A549 (cell line): ENCODE measurements at regions not wholly inside any gene's neighbourhood (a gene's known extent, or its start where the extent isn't known, plus 50 kb on each side); places are given as distances from the start of the nearest gene placed in this dataset.

Experiments used
- CHD2 ChIP-seq: fragments of 150-350 bp; IDR thresholded peaks from 2 replicates; pipeline ENCODE4 v1.6.1; 2014; ENCODE audit warnings: low read length; ENCODE audit not compliant: partially characterized antibody
- MAFK ChIP-seq: fragments of 450-650 bp; IDR thresholded peaks from 2 replicates; pipeline ENCODE4 v1.6.1; 2014; ENCODE audit not compliant: partially characterized antibody
- POLR2A ChIP-seq: IDR thresholded peaks from 2 replicates; pipeline ENCODE4 v1.6.1; 2012; ENCODE audit warnings: mild to moderate bottlenecking, low read length
- POLR2AphosphoS2 ChIP-seq: conservative IDR thresholded peaks from 2 replicates; pipeline ENCODE4 v1.6.1; 2012; ENCODE audit warnings: low read length, improper control_type of control experiment, inconsistent platforms
- RAD21 ChIP-seq, 2 experiments: fragments of >200 bp in 1 of 2; sonication (Bioruptor Twin) in 1 of 2; formaldehyde crosslinking in 1 of 2; IDR thresholded peaks in 1 of 2; conservative IDR thresholded peaks in 1 of 2; 2 replicates in 1 of 2; 3 replicates in 1 of 2; pipeline ENCODE4 v1.6.1; 2012 to 2018; ENCODE audit warnings: inconsistent platforms in 1 of 2
- TP53 ChIP-seq: fragments of 250-450 bp; sonication (Bioruptor Pico); IDR thresholded peaks from 2 replicates; pipeline ENCODE4 v1.5.0; 2021; ENCODE audit warnings: mild to moderate bottlenecking, moderate library complexity
- TF ChIP-seq, protein P1 (sequence below): fragments of >200 bp; sonication (Bioruptor Twin); formaldehyde crosslinking; IDR thresholded peaks from 3 replicates; pipeline ENCODE4 v1.5.1; 2016
- TF ChIP-seq, protein P2 (sequence below): fragments of 150-350 bp; IDR thresholded peaks from 2 replicates; pipeline ENCODE4 v1.6.1; 2014; ENCODE audit warnings: low read depth, mild to moderate bottlenecking, low read length
- TF ChIP-seq, protein P3 (sequence below): fragments of 450-650 bp; IDR thresholded peaks from 2 replicates; pipeline ENCODE4 v1.6.1; 2014; ENCODE audit warnings: antibody characterized with exemption
- TF ChIP-seq, protein P4 (sequence below): IDR thresholded peaks from 2 replicates; pipeline ENCODE4 v1.6.1; 2012; ENCODE audit warnings: low read depth, borderline replicate concordance
- TF ChIP-seq, protein P5 (sequence below): fragments of 200-600 bp; sonication (generic); IDR thresholded peaks from 2 replicates; pipeline ENCODE4 v1.6.1; 2016; ENCODE audit warnings: antibody characterized with exemption, mild to moderate bottlenecking, moderate library complexity

DNA sequence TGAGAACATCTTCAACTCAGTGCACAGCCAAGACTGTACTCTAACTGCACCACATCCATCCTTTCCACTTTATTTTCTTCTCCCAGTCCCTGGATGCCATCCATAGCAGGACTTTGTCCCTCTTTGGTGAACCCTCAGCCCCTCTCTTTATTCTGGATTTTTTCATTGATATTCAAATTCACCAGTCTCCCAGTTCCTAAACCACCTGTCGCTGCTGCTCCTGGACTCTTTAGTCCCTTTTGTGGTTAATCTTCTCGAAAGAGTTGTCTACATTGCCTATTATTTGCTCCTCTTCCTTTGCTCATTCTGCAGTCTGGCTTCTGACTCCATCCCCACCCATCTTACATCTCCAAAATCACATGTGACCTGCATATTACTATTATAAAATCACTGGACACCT, 59.4 kb upstream of the ZSWIM6 start:
- TF ChIP-seq POLR2A (no peak), CHD2 (no peak), MAFK (no peak), TP53 (CRISPR knock-in tag) (no peak), POLR2AphosphoS2 (no peak), RAD21 (conservative IDR thresholded peaks at IDR 0.05 in 1 of 2, IDR thresholded peaks at IDR 0.05 in 1 of 2) (no peak)
- TF ChIP-seq, protein P1, sequence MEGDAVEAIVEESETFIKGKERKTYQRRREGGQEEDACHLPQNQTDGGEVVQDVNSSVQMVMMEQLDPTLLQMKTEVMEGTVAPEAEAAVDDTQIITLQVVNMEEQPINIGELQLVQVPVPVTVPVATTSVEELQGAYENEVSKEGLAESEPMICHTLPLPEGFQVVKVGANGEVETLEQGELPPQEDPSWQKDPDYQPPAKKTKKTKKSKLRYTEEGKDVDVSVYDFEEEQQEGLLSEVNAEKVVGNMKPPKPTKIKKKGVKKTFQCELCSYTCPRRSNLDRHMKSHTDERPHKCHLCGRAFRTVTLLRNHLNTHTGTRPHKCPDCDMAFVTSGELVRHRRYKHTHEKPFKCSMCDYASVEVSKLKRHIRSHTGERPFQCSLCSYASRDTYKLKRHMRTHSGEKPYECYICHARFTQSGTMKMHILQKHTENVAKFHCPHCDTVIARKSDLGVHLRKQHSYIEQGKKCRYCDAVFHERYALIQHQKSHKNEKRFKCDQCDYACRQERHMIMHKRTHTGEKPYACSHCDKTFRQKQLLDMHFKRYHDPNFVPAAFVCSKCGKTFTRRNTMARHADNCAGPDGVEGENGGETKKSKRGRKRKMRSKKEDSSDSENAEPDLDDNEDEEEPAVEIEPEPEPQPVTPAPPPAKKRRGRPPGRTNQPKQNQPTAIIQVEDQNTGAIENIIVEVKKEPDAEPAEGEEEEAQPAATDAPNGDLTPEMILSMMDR, result no peak
- TF ChIP-seq, protein P2, sequence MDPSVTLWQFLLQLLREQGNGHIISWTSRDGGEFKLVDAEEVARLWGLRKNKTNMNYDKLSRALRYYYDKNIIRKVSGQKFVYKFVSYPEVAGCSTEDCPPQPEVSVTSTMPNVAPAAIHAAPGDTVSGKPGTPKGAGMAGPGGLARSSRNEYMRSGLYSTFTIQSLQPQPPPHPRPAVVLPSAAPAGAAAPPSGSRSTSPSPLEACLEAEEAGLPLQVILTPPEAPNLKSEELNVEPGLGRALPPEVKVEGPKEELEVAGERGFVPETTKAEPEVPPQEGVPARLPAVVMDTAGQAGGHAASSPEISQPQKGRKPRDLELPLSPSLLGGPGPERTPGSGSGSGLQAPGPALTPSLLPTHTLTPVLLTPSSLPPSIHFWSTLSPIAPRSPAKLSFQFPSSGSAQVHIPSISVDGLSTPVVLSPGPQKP, result no peak
- TF ChIP-seq, protein P3, sequence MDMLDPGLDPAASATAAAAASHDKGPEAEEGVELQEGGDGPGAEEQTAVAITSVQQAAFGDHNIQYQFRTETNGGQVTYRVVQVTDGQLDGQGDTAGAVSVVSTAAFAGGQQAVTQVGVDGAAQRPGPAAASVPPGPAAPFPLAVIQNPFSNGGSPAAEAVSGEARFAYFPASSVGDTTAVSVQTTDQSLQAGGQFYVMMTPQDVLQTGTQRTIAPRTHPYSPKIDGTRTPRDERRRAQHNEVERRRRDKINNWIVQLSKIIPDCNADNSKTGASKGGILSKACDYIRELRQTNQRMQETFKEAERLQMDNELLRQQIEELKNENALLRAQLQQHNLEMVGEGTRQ, result no peak
- TF ChIP-seq, protein P4, sequence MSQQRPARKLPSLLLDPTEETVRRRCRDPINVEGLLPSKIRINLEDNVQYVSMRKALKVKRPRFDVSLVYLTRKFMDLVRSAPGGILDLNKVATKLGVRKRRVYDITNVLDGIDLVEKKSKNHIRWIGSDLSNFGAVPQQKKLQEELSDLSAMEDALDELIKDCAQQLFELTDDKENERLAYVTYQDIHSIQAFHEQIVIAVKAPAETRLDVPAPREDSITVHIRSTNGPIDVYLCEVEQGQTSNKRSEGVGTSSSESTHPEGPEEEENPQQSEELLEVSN, result no peak
- TF ChIP-seq, protein P5, sequence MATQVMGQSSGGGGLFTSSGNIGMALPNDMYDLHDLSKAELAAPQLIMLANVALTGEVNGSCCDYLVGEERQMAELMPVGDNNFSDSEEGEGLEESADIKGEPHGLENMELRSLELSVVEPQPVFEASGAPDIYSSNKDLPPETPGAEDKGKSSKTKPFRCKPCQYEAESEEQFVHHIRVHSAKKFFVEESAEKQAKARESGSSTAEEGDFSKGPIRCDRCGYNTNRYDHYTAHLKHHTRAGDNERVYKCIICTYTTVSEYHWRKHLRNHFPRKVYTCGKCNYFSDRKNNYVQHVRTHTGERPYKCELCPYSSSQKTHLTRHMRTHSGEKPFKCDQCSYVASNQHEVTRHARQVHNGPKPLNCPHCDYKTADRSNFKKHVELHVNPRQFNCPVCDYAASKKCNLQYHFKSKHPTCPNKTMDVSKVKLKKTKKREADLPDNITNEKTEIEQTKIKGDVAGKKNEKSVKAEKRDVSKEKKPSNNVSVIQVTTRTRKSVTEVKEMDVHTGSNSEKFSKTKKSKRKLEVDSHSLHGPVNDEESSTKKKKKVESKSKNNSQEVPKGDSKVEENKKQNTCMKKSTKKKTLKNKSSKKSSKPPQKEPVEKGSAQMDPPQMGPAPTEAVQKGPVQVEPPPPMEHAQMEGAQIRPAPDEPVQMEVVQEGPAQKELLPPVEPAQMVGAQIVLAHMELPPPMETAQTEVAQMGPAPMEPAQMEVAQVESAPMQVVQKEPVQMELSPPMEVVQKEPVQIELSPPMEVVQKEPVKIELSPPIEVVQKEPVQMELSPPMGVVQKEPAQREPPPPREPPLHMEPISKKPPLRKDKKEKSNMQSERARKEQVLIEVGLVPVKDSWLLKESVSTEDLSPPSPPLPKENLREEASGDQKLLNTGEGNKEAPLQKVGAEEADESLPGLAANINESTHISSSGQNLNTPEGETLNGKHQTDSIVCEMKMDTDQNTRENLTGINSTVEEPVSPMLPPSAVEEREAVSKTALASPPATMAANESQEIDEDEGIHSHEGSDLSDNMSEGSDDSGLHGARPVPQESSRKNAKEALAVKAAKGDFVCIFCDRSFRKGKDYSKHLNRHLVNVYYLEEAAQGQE, result no peak
